ENCODE measurements at regions not wholly inside any gene's neighbourhood (a gene's known extent, or its start where the extent isn't known, plus 50 kb on each side); places are given as distances from the start of the nearest gene placed in this dataset.

DNA sequence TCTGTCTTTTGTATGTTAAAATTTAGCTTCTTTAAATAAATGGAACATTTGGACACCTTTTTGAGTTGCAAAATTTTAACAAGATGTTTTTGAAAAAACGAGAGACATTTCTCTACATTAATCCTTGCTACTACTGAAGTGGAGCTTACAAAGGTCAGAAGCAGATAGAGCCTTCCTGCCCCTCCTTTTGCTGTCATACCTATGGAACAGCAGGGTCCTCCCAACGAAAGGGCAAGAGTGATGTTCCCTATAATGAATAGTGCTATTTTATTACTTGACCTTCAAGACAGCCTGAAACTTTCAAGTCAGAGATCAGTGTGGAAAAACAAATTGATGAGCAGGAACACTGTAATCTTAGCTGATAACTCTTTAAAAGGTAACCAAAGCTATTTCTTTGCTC lies 1538.9 kb downstream of the PLA2G4A start:
- no peak for DNase-seq

GRCh38 chr1:188371295-188371806 lies 1542.6 kb downstream of the PLA2G4A start:
- DNase-seq, result no peak

DNA sequence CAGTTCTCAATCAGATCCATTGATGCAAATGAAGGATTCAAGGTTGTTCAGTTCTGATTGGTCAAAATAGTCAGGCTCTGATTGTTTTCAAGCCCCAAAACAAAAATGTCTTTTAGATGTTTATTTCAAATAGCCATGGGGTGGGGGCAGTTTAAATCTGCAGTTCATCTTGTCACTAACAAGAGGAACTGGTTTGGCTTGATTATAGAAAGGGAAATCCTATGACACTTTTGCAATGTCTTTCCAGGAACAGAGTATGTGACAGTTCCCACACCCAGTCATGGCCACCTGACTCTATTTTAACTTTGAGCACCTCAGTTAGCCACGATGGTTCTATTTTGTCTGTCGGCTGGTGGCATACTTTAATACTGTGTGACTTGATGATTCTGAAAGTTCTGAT lies 1544.1 kb downstream of the PLA2G4A start:
- DNase-seq, result no peak

- no peak for DNase-seq
These were observed 1554.1 kb downstream of the PLA2G4A start for GRCh38 chr1:188382851-188383250.

- DNase-seq, result no peak
These were observed 1557.4 kb downstream of the PLA2G4A start for GRCh38 chr1:188386161-188386560.

- no peak for DNase-seq
These were observed 1557.9 kb downstream of the PLA2G4A start for GRCh38 chr1:188386666-188387065.

- DNase-seq, result no peak
These were observed 1565.9 kb downstream of the PLA2G4A start for GRCh38 chr1:188394677-188395076.

DNA sequence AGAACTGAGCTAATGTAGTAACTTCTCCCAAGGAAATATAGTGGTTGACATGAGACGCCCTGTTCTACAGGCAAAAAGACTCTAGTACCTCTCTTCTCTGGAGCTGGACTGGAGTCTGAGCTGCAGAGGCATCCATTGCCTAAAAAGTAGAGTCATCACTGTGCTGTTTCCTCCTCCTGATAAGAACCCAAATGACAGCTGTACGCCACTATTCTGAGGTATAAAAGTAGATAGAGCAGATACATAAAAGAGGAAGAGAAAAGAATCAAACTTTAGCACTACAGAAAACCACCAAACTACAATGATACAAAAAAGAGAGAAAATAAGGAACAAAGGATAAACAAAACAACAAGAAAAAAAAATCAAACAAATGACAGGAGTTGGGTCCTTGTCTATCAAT lies 1568.8 kb downstream of the PLA2G4A start:
- no peak for DNase-seq

DNA sequence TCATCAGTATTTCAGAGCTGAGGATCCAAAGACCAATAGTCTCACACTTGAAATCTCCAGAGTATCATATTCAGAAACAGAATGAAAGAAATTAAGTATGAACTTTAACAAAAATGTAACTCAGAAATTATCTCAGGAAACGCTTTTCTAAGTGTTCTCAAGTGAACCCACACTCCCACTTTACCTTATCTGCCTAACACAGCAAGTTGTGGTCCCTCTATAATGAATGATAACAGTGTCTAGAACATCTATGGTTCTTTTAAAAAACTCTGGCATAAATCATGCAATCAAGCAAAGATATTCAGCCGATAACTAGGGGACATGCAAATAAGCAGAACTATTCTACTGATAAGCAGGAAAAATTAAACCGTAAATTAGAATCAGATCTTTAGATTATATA lies 1574.2 kb downstream of the PLA2G4A start:
- no peak for DNase-seq

- no peak for DNase-seq
These were observed 1577.9 kb downstream of the PLA2G4A start for GRCh38 chr1:188406636-188407035.

GRCh38 chr1:188420177-188420576 lies 1591.4 kb downstream of the PLA2G4A start:
- no peak for DNase-seq

DNA sequence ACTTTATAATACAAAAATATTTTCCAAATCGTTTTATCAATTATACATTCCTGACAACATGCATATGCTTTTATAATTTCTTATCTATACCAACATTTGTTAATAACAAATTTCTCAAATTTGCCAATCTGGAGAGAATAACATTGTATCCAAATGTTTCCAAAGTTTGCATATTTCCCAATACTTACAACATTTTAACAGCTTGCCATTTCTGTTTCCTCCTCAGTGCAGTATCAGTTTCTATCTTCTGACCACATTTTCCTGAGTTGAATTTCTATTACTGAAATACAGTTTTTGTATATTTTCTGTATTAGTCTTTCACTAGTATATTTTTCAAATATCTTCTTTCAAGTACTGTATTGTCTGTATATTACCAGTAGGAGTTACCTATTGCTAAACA lies 1594.3 kb downstream of the PLA2G4A start:
- no peak for DNase-seq

DNA sequence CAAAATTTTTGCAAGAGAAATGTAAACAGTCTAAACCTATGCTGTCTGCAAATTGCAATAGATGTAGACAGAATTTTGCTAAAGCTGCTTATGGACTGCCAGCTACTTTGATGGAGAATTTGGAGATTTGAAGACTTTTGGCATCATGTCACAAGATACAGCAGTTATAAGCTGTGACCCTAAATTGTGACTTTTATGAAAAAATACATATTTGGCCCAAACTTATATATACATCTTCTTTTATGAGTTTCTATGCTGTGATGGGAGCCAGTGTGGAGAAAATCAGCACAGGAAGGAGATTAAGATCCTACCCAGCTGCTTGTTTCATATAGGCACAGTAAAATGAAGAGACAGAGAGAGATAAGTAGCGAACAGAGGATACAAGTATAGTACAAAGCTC lies 1595.4 kb downstream of the PLA2G4A start:
- DNase-seq, result no peak

DNA sequence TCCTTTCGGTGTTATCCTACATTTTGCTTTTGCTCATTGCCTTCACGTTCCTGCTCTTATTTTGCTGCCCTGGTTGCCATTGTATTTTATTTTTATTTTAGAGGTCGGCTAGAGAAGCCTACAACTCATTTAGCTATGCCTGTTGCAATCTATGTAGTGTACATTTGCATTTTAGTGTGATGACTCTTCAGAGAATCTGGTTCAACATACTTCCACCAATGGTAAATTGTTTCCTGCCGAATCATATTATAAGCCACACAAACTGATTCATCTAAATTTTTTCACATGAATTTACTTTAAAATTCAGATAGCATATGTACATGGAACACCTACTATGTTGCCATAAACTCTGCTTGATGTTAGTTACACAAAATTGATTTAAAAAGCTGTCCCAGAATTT lies 1596.9 kb downstream of the PLA2G4A start:
- DNase-seq, result no peak

GRCh38 chr1:188426561-188426960 lies 1597.8 kb downstream of the PLA2G4A start:
- DNase-seq, result no peak

DNA sequence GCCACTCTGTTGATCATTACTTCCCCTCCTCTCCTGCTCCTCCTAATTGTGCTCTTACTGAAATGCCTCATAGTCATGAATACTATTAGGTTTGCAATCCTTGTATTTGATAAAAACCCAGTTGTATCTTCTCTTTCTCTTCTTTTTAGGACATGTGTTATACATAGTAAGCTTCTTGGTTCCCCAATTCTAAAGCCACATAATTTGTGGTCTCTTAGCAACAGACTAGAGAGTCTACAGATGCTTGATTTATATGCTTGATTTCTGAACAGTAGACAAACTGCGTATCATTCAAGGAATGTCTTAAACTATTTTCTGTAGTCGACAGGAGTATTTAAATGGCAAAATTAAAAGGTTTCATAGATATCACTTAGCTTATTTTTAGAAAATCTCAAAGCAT lies 1598.9 kb downstream of the PLA2G4A start:
- DNase-seq, result no peak

- no peak for DNase-seq
These were observed 1600.6 kb downstream of the PLA2G4A start for GRCh38 chr1:188429386-188429785.

GRCh38 chr1:188432427-188432826 lies 1603.7 kb downstream of the PLA2G4A start:
- DNase-seq, result no peak

- DNase-seq, result no peak
These were observed 1604.7 kb downstream of the PLA2G4A start for GRCh38 chr1:188433425-188433824.

GRCh38 chr1:188444526-188444925 lies 1615.8 kb downstream of the PLA2G4A start:
- DNase-seq, result no peak

DNA sequence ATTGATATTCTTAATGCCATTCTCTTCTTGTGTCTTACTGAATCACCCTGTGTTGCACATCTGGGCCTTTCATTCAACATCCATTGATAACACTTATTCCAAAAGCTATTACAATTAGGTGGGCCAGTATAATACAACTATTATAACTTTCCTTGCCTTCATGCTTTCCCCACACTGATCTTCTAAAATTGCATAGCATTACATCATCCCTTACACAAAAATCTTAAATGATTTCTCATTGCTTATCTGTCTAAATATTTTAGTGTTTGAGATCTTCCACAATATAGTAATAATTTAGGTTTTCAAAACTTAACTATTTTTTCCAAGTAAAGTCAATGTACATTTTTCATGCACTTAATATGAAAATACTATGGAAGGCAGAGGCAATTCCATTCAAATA lies 1634.1 kb downstream of the PLA2G4A start:
- DNase-seq, result no peak

DNA sequence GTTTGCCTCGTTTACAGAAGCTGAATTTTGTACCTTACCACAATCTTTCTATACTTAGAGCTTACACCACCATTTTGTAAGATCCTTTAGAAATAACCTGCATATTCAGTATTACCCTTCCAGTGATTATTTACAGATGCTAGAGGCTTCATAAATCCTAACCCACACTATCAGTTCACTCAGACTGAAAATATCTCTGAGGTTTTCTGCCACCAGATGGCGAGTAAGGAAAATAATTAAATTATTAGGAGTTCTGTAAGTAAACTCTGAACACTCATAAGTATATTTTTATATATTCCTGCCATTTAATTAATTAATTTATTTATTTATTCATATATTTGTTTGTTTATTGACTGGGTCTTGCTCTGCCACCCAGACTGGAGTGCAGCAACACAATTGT lies 1635.2 kb downstream of the PLA2G4A start:
- DNase-seq, result no peak

GRCh38 chr1:188466539-188466938 lies 1637.8 kb downstream of the PLA2G4A start:
- DNase-seq, result no peak

DNA sequence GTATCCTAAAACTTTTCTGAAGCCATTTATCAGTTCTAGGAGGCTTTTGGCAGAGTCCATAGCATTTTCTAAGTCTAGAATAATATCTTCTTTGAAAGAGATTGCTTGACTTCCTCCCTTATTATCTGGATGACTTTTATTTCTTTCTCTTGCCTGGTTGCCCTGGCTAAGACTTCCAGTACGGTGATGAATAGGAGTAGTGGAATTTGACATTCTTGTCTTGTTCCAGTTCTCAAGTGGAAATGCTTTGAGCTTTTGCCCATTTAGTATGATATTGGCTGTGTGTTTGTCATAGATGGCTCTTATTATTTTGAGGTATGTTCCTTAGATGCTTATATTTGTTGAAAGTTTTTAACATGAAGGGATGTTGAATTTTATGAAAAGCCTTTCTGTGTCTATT lies 1647.9 kb downstream of the PLA2G4A start:
- no peak for DNase-seq

DNA sequence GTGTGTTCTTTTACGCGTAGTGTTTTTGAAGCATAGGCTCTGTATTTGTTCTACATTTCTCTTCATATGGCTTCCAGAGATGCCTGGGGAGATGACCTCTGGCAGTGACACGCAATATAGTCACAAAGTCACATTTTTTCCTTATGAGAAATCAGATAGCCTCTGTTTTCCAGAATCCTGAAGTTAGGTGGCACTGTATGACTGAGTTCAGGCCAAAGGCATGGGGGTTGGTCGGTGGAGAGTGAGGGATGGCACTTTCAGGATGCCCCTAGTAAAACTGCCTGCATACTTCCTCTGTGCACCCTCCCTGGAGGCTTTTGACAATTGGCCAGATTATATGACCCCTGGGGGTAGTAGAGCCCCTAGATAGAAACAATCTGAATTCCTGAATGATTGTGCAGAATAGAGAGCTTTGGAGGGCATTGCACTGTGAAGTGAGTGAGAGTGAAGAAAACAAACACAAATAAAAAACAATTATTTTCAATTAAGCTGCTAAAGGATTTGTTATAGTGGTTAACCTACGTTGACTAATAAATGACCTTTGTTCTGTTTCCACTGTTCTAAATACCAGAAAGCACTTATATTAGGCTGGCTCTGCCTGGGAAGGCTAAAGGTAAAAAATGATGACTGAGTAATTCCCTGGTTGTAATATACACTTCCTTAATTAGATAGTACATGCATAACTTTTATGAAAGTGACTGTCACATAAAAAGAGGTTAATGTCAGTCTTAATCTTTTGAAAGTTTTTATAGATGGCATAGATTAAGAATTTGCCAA lies 1660.8 kb downstream of the PLA2G4A start:
- no peak for DNase-seq
